ENCODE measurements at regions not wholly inside any gene's neighbourhood (a gene's known extent, or its start where the extent isn't known, plus 50 kb on each side); places are given as distances from the start of the nearest gene placed in this dataset.

GRCh38 chr7:21011153-21011552, 224.5 kb upstream of the SP8 start:
- no peak for DNase-seq
- Mint-ChIP-seq H3K36me3 (ENCODE audit: low read depth) (no peaks in the 10 kb centered on the region), H3K27ac (no peak overlapping the region), H3K4me1 (ENCODE audit: low read depth) (no peaks in the 10 kb centered on the region), H3K9me3 (peaks cover 11% of the 10 kb centered on the region), H3K27me3 (ENCODE audit: low read depth) (no peaks in the 10 kb centered on the region), H3K4me3 (no peak overlapping the region)
- intact Hi-C loops (cut with micrococcal nuclease), result no loop called here
- CTCF ChIA-PET, result no interaction called here

GRCh38 chr7:21013765-21014539, 227.3 kb upstream of the SP8 start:
- H3K4me3 Mint-ChIP-seq, result no peak overlapping the region
- H3K36me3 Mint-ChIP-seq (ENCODE audit: low read depth), result no peaks in the 10 kb centered on the region
- no peaks in the 10 kb centered on the region for H3K4me1 Mint-ChIP-seq (ENCODE audit: low read depth)
- no peak for DNase-seq
- H3K9me3 Mint-ChIP-seq, result peaks cover 5% of the 10 kb centered on the region
- H3K27me3 Mint-ChIP-seq (ENCODE audit: low read depth), result no peaks in the 10 kb centered on the region
- intact Hi-C loops (cut with micrococcal nuclease), result no loop called here
- CTCF ChIA-PET, result no interaction called here
- H3K27ac Mint-ChIP-seq, result no peak overlapping the region

DNA sequence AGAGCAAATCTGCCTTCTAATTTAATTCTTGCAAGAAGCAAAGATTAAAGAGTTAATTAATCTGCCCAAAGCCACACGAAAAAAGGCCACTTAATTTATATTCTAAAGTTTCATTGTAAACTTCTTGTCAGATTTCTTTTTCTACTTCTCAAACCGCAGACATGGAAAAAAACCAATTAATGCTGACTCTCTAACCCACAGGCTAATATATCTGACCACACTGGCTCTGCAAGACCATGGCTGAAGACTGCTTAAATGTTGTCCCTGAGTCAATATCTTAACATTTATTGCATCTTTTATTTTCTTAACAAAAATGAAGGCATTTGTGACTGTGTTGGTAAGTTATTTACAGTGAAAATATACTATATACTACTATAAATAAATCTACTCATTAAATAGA, 234.0 kb upstream of the SP8 start:
- Mint-ChIP-seq H3K36me3 (ENCODE audit: low read depth) (no peaks in the 10 kb centered on the region), H3K4me1 (ENCODE audit: low read depth) (no peaks in the 10 kb centered on the region), H3K27me3 (ENCODE audit: low read depth) (peaks cover 3% of the 10 kb centered on the region), H3K4me3 (no peak overlapping the region), H3K27ac (no peak overlapping the region), H3K9me3 (peaks cover 3% of the 10 kb centered on the region)
- DNase-seq, result no peak
- intact Hi-C loops (cut with micrococcal nuclease), result no loop called here
- CTCF ChIA-PET, result no interaction called here

GRCh38 chr7:21023841-21024484, 237.3 kb upstream of the SP8 start:
- Mint-ChIP-seq H3K4me1 (ENCODE audit: low read depth) (no peaks in the 10 kb centered on the region), H3K9me3 (no peaks in the 10 kb centered on the region), H3K27me3 (ENCODE audit: low read depth) (peaks cover 3% of the 10 kb centered on the region), H3K27ac (no peak overlapping the region), H3K36me3 (ENCODE audit: low read depth) (no peaks in the 10 kb centered on the region), H3K4me3 (no peak overlapping the region)
- intact Hi-C loops (cut with micrococcal nuclease), result no loop called here
- no peak for DNase-seq
- CTCF ChIA-PET, result no interaction called here

DNA sequence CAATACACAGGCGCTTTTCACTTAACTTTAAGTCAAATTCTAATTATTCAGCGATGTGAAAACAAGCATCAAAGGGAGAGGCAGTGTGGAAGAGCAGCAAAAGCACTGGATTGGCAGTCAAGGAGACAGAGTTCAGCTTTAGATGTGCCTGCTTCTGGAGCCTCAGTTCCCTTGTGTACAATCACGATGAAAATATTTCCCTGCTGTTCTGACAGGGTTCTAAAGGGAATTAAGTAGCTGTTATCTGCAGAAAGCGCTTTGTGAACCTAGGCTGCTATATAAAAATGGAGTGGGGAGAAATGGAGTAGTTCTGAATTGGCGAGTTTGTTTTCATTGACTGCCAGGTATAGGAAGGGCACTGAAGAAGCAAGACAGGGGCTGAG, 237.8 kb upstream of the SP8 start:
- H3K27ac Mint-ChIP-seq, result no peak overlapping the region
- no peaks in the 10 kb centered on the region for H3K4me1 Mint-ChIP-seq (ENCODE audit: low read depth)
- DNase-seq, result no peak
- CTCF ChIA-PET, result no interaction called here
- H3K4me3 Mint-ChIP-seq, result no peak overlapping the region
- H3K9me3 Mint-ChIP-seq, result no peaks in the 10 kb centered on the region
- peaks cover 3% of the 10 kb centered on the region for H3K27me3 Mint-ChIP-seq (ENCODE audit: low read depth)
- H3K36me3 Mint-ChIP-seq (ENCODE audit: low read depth), result no peaks in the 10 kb centered on the region
- intact Hi-C loops (cut with micrococcal nuclease), result no loop called here

GRCh38 chr7:21028186-21028585, 241.5 kb upstream of the SP8 start:
- intact Hi-C loops (cut with micrococcal nuclease), result no loop called here
- Mint-ChIP-seq H3K27ac (no peak overlapping the region), H3K36me3 (ENCODE audit: low read depth) (no peaks in the 10 kb centered on the region), H3K27me3 (ENCODE audit: low read depth) (peaks cover under 1% of the 10 kb centered on the region), H3K9me3 (no peaks in the 10 kb centered on the region), H3K4me3 (no peak overlapping the region), H3K4me1 (ENCODE audit: low read depth) (no peaks in the 10 kb centered on the region)
- no peak for DNase-seq
- CTCF ChIA-PET, result no interaction called here

DNA sequence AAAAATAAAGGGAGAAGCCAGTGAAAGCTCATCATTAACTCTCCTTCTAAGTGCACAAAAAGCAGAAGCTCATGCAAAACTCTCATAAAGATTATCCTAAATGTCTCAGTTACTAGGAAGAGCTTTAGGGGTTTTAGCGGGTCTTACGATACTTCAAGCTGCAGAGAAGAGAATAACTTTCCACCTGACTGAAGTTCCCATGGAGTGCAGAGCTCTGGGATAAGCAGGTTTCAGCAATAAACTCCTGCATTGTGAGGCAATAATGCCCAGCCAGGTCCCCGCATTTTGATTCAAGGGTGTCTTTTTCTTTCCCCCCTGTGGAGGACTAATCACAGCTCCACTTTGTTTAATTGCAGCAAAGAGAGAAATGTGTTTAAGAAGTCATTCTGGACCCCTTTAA, 241.9 kb upstream of the SP8 start:
- no peak for DNase-seq
- H3K27ac Mint-ChIP-seq, result no peak overlapping the region
- H3K9me3 Mint-ChIP-seq, result no peaks in the 10 kb centered on the region
- intact Hi-C loops (cut with micrococcal nuclease), result no loop called here
- no peaks in the 10 kb centered on the region for H3K27me3 Mint-ChIP-seq (ENCODE audit: low read depth)
- H3K4me3 Mint-ChIP-seq, result no peak overlapping the region
- CTCF ChIA-PET, result no interaction called here
- H3K36me3 Mint-ChIP-seq (ENCODE audit: low read depth), result no peaks in the 10 kb centered on the region
- H3K4me1 Mint-ChIP-seq (ENCODE audit: low read depth), result no peaks in the 10 kb centered on the region

GRCh38 chr7:21029006-21029405, 242.3 kb upstream of the SP8 start:
- Mint-ChIP-seq H3K27ac (no peak overlapping the region), H3K27me3 (ENCODE audit: low read depth) (no peaks in the 10 kb centered on the region), H3K4me3 (no peak overlapping the region), H3K9me3 (no peaks in the 10 kb centered on the region), H3K36me3 (ENCODE audit: low read depth) (no peaks in the 10 kb centered on the region), H3K4me1 (ENCODE audit: low read depth) (no peaks in the 10 kb centered on the region)
- intact Hi-C loops (cut with micrococcal nuclease), result no loop called here
- DNase-seq, result no peak
- CTCF ChIA-PET, result interaction anchor here (0.7 kb wide), 1 partner anchor 13 kb away, joined by 6 read pairs; no protein-coding TSS in a partner anchor

- CTCF ChIA-PET, result no interaction called here
- Mint-ChIP-seq H3K27ac (no peak overlapping the region), H3K36me3 (ENCODE audit: low read depth) (no peaks in the 10 kb centered on the region), H3K4me3 (no peak overlapping the region), H3K4me1 (ENCODE audit: low read depth) (no peaks in the 10 kb centered on the region), H3K9me3 (no peaks in the 10 kb centered on the region), H3K27me3 (ENCODE audit: low read depth) (no peaks in the 10 kb centered on the region)
- DNase-seq, result no peak
- intact Hi-C loops (cut with micrococcal nuclease), result no loop called here
Observed at GRCh38 chr7:21030237-21030871, 243.7 kb upstream of the SP8 start.

DNA sequence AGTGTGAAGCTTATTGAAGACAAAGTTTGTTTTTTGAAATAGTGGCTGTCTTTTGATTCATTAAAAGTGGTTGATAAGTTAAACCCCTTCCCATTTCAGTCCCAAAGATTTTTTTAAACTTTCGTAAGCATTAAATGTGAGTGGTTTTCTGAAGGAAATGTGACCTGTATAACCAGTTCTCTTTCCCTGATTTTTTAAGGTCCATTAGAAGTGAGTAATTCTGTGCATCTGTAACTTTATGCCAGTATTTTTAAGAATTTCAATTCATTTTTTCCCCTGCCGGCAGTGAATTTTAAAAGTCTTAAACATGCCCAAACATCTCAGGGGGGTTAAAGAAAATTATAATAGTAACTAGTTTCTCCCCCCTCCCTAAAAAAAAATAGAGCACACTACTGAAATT, 254.6 kb upstream of the SP8 start:
- H3K4me1 Mint-ChIP-seq (ENCODE audit: low read depth), result no peaks in the 10 kb centered on the region
- intact Hi-C loops (cut with micrococcal nuclease), result no loop called here
- DNase-seq, result no peak
- no peak overlapping the region for H3K4me3 Mint-ChIP-seq
- H3K36me3 Mint-ChIP-seq (ENCODE audit: low read depth), result no peaks in the 10 kb centered on the region
- H3K27ac Mint-ChIP-seq, result no peak overlapping the region
- H3K27me3 Mint-ChIP-seq (ENCODE audit: low read depth), result peaks cover 5% of the 10 kb centered on the region
- CTCF ChIA-PET, result interaction anchor here (0.6 kb wide), 1 partner anchor 114 kb away, joined by 3 read pairs; no protein-coding TSS in a partner anchor
- peaks cover 1% of the 10 kb centered on the region for H3K9me3 Mint-ChIP-seq

DNA sequence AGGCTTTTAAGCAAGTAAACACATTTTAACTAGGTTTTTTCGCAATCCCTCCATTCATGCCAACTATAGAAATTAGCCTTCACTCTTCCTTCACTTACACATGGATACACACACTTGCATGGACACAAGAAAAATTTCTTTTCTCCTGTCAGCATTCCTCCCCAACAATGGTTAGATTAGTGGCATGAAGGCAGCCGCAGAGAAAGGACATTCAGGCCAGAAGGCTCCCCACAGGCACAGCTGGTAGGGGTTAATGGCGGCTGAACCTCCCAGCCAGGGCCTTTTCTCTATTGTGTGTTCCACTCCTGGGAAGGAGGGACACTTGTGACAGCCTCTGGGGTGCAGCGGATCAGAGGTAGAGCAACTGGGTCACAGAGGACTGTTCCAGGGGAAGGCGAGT, 255.0 kb upstream of the SP8 start:
- H3K4me3 Mint-ChIP-seq, result no peak overlapping the region
- CTCF ChIA-PET, result no interaction called here
- peaks cover 5% of the 10 kb centered on the region for H3K27me3 Mint-ChIP-seq (ENCODE audit: low read depth)
- peaks cover 1% of the 10 kb centered on the region for H3K9me3 Mint-ChIP-seq
- DNase-seq, result no peak
- H3K27ac Mint-ChIP-seq, result no peak overlapping the region
- H3K4me1 Mint-ChIP-seq (ENCODE audit: low read depth), result no peaks in the 10 kb centered on the region
- intact Hi-C loops (cut with micrococcal nuclease), result no loop called here
- H3K36me3 Mint-ChIP-seq (ENCODE audit: low read depth), result no peaks in the 10 kb centered on the region

DNA sequence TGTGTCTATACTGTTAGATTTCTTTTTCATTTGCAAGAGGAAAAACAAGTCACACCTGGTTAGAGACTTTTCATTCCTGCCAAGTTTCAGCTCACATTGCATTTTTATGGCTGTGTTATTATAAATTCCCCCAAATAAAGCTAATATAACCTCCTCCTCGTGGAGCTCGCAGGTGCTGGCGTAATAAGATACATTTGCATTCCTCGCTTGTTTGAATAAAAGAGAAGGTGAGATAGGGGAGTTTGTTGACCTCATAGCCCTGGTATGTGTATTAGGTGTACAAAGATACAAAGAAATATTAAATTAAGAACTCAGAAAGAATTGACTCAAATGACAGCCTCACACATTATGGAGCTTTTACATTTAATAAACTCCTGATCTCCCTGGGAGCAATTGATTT, 257.7 kb upstream of the SP8 start:
- Mint-ChIP-seq H3K4me3 (no peak overlapping the region), H3K4me1 (ENCODE audit: low read depth) (no peaks in the 10 kb centered on the region), H3K9me3 (no peaks in the 10 kb centered on the region), H3K27ac (no peak overlapping the region), H3K36me3 (ENCODE audit: low read depth) (no peaks in the 10 kb centered on the region), H3K27me3 (ENCODE audit: low read depth) (peaks cover 3% of the 10 kb centered on the region)
- no peak for DNase-seq
- CTCF ChIA-PET, result no interaction called here
- intact Hi-C loops (cut with micrococcal nuclease), result no loop called here

All from activated naive CD4-positive, alpha-beta T cell treated with anti-CD3 and anti-CD28 coated beads for 36 hours (primary cell).